HG03432 (cell line): ENCODE measurements at regions not wholly inside any gene's neighbourhood (a gene's known extent, or its start where the extent isn't known, plus 50 kb on each side); places are given as distances from the start of the nearest gene placed in this dataset.

Source experiments
- ATAC-seq: cut with Tn5 transposase; IDR thresholded peaks from one replicate; pipeline ENCODE4 v1.9.1; 2021; ENCODE audit warnings: mild to moderate bottlenecking, moderate library complexity; ENCODE audit not compliant: unreplicated experiment

GRCh38 chr20:50338479-50339391 lies 148.1 kb downstream of the CEBPB start:
- ATAC-seq, result peak; percentile 77

DNA sequence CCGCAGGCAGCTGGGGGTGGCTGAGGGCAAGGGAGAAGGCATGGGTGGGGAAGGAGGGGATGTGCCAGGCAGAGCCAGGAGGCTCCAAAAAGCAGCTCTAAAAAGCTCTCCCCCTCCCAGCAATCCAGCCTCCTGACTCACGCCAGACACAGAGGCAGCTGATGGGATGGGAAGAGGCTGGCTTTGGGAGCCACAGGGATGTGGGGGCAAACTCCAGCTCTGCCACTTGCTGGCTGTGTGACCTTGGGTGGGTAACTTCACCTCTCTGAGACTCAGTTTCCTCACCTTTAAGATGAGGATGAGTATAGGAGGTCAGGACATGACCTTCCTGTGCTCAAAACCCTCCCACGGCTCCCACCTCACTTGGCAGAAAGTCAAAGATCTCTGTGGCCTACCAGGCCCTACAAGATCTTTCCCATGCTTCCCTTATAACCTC lies 148.9 kb downstream of the CEBPB start:
- no peak for ATAC-seq

- no peak for ATAC-seq
Measured at GRCh38 chr20:50340541-50340940, 149.9 kb downstream of the CEBPB start.

DNA sequence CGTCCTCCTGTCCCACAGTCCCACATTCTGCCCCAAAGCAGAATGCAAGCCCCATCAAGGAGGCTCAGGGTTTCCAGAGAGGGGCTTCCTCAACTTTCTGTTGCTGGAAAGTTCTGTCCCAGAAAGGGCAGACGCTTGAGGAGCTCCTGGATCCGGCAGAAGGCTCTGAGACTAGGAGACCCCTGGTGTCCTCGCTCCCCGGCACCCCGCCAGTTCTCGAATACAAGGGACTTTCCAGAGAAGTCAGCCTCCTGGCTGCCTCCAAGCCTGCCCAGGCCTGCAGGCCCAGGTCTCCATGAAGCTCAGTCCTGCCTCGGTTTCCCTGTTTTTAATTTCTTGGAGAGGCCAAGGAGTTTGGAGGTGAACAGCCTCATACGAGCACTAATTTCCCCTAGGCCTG lies 150.4 kb downstream of the CEBPB start:
- ATAC-seq, result no peak

GRCh38 chr20:50341880-50342637 lies 151.4 kb downstream of the CEBPB start:
- no peak for ATAC-seq

GRCh38 chr20:50342638-50343102 lies 152.0 kb downstream of the CEBPB start:
- ATAC-seq, result no peak

DNA sequence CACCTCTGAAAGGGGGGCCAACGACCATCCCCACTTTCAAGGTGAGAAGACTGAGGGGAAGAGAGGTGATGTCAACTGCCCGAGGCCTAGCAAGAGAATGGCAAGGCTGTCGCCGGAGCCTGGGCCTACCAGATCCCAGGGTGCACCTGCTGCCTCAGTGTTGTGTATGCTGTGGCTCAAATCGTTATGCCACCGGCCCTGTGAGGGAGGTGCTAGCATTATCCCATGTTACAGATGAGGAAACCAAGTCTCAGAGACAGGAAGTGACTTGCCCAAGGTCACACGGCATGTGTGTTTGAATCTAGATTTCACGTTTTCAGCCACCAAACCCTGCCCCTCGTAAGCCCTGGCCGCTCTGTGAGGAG lies 152.5 kb downstream of the CEBPB start:
- no peak for ATAC-seq

GRCh38 chr20:50343490-50344179 lies 153.0 kb downstream of the CEBPB start:
- no peak for ATAC-seq

GRCh38 chr20:50344232-50345071 lies 153.8 kb downstream of the CEBPB start:
- ATAC-seq, result no peak

DNA sequence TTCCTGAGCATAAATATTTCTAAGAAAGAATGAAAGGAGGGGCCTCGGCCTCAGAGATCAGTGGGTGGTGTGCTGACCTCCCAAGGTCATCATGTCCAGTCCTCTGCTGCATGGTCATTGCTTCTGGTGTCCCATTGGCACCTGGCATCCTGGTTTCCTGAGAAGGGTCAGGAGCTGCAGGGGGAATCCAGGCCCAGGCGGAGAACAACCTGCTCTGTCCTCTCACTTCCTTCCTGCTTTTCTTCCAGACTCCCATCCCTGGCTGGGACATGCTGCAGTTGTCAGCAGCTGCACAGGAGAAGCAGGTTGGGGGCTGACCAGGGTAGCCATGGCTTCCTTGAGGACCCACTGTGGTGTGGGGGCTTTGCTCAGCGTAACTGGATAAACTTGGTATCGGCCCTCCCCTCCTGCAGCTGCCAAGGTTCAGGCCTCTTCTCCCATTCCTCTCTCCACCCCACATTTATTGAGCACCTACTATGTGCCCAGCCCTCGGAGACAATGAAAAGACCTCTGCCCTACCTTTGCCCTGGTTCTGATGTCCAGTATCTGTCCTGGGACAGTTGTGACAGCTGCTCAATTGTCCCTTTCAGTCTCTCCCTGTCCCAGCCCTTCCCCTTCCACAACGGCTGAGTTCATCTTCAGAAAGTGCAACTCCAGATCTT lies 155.2 kb downstream of the CEBPB start:
- no peak for ATAC-seq

DNA sequence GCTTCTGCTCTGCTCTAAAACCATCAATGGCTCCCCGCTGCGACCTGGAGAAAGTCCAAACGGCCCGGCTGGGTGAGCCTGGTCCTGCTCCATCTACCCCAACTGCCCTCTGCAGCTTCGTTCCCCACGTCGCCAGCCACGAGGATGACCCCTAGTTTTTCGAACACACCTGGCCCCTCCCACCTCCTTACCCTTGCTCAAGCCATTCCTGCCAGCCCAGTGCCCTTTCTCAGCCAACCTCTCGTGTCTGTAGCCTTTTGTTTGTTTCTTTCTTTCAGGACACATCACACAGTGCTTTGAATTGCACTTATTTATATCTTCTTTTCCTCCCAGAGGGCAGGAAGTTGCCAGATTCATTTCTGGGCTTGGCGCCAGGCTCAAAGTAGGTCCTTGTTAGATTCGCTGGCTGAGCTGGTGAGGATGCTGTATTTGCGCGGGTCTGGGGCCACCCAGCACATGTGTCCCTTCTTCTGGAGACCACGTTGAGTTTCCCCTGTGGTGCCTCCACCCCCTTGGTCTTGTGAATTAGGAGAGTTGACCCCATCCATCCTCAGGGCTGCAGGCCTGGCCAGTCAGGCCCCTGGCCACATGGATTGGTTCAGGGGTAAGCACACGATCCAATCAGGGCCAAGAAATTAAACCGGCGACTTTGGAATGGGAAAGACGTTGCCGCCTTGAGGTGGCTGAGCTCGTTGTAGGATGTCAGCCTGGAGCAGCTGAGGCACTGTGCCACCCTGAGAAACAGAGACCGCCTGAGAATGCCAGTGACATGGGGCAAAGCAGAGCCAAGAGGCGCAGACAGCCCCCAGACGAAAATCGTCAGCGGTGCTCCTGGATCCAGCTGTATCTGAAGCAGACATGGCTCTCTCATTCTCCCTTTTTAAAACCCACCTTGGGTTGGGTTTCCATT lies 156.0 kb downstream of the CEBPB start:
- ATAC-seq, result no peak

DNA sequence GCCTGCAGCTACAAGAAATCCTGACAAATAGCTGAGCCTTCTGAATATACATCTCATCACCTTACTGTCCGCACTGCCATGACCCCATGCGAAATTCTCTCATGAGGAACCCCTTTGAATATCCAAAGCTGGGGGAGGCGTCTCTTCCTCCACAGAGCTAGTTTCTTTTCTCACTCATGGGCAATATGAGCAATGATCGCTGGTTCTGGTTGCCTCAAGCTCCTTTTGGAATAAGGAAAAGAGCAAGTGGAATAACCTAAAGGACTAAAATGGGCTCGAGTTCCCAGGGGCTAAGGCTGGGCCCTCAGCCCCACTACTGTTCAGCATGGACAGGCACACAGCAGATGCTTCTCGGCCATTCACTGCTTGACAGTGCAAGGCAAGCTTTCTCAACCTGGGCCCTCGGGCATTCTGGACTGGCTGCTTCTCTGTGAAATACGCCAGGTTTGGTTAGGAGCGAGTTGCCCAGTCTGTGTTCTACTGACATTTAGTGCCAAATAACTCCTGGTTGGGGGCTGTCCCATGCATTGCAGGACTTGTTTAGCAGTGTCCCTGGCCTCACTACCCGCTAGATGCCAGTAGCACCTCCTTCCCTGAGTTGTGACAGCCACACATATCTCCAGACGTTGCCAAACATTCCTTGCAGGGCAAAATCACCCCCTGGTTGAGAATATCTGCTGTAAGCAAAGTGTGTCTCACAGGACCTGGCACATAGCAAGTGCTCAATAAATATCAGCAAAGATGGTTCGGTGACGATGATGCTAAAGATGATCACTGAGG lies 156.8 kb downstream of the CEBPB start:
- ATAC-seq, result no peak

DNA sequence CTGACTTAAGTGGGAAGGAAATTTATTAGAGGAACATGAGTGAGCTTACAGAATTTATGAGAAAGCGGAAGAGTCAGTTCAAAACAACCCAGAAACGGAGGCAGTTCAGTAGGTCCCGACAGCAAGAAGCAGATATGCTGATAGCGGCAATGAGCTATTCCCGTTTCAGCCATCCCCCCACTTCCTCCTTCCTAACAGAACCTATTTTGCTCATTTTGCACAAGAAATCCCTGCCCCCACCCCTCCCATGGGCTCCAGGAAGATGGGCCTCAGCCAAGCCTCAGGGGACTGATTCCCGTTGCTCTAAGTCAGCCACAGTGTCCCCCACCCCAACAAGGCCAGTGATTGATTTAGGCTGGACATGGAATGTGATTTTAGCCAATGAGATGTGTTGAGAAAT lies 157.5 kb downstream of the CEBPB start:
- ATAC-seq, result no peak

- ATAC-seq, result no peak
Measured at GRCh38 chr20:50350510-50351249, 159.5 kb upstream of the PTPN1 start.

- no peak for ATAC-seq
Measured at GRCh38 chr20:50351541-50351940, 158.6 kb upstream of the PTPN1 start.

GRCh38 chr20:50353289-50353961 lies 156.8 kb upstream of the PTPN1 start:
- ATAC-seq, result no peak
